Endothelial cell of umbilical vein (primary cell): ENCODE measurements at regions not wholly inside any gene's neighbourhood (a gene's known extent, or its start where the extent isn't known, plus 50 kb on each side); places are given as distances from the start of the nearest gene placed in this dataset.

ENCODE experiments used
- CTCF ChIP-seq, 2 donors: IDR thresholded peaks; 1 replicate in 1 of 2; 2 replicates in 1 of 2; pipeline ENCODE4 v1.5.1; 2011; ENCODE audit warnings: low read length in 2 of 2, mild to moderate bottlenecking in 2 of 2, moderate library complexity in 2 of 2, control low read depth in 1 of 2, inconsistent platforms in 1 of 2, low read depth in 1 of 2; ENCODE audit not compliant: insufficient read depth in 1 of 2; ENCODE audit errors: extremely low read depth in 1 of 2
- POLR2A ChIP-seq: IDR thresholded peaks from 2 replicates; pipeline ENCODE4 v1.6.1; 2012; ENCODE audit warnings: low read depth, mild to moderate bottlenecking, control low read depth, low read length
- POLR2AphosphoS5 ChIP-seq: IDR thresholded peaks from 2 replicates; pipeline ENCODE4 v1.6.1; 2012; ENCODE audit warnings: low read depth, mild to moderate bottlenecking, control low read depth, low read length, moderate library complexity; ENCODE audit not compliant: insufficient read depth

GRCh38 chr2:146709004-146709403 lies 1135.8 kb upstream of the ACVR2A start:
- TF ChIP-seq CTCF (IDR thresholded peaks at IDR 0.05; ENCODE audit: extremely low read depth in 1 of 2, insufficient read depth in 1 of 2, low read depth in 1 of 2, low read length in 2 of 2) (no peak), POLR2A (no peak), POLR2AphosphoS5 (no peak)
